GM18508 (cell line): ENCODE measurements at regions not wholly inside any gene's neighbourhood (a gene's known extent, or its start where the extent isn't known, plus 50 kb on each side); places are given as distances from the start of the nearest gene placed in this dataset.

Source experiments
- ATAC-seq: cut with Tn5 transposase; IDR thresholded peaks from one replicate; pipeline ENCODE4 v1.9.1; 2021; ENCODE audit warnings: moderate number of reproducible peaks; ENCODE audit not compliant: insufficient read depth, unreplicated experiment

DNA sequence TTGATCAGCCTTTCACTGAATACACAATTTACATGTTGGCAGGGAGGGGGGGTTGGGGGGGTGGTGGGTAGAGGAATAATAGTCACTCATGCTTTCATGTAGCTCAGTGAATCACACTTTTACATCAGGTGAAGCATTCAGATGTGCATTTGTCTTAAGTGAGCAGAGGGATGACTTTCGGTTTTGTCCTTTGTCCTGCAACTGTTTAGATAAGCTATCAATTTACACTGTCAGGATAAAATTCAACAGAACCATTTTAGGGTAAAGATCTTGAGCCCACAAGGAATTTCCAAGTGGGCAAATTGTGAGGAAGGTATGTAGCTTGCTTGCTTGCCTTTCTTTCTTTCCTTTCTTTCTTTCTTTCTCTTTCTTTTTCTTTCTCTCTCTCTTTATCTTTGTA is 576.2 kb downstream of the MTRR start:
- ATAC-seq = no peak

DNA sequence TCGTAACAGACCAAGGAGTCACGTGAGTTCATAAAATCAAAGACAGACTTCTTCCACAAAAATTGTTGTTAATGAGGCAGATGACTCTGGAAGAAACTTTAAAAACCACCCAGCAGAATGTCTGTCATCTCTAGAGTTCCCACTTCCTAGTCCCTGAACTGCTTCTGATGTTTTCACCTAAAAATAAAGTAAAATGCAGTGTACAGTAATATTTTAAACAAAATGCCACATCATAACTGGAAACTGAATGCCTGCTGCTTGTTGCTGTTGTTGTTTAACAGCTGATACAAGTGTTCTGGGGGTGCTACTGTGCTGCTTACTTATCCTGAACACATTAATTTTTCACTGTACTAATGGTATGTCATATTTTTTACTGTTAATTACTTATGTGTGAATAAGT is 577.2 kb downstream of the MTRR start:
- peak; percentile 83 for ATAC-seq

DNA sequence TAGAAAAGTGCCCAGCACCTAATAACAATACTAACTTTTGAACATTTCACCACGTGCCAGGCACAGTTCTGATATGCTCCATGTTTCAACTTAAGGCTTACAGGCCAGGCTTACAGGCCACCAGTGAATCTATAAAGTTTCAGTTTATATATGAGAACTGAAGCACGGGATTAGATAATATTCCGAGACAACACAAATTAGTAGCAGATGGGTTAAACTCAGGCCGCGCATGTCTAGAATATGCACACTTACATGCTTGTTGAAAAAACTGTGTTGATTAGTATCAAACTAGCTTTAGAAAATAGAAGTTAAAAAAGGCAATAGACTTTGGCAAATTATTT is 587.9 kb downstream of the MTRR start:
- no peak for ATAC-seq

DNA sequence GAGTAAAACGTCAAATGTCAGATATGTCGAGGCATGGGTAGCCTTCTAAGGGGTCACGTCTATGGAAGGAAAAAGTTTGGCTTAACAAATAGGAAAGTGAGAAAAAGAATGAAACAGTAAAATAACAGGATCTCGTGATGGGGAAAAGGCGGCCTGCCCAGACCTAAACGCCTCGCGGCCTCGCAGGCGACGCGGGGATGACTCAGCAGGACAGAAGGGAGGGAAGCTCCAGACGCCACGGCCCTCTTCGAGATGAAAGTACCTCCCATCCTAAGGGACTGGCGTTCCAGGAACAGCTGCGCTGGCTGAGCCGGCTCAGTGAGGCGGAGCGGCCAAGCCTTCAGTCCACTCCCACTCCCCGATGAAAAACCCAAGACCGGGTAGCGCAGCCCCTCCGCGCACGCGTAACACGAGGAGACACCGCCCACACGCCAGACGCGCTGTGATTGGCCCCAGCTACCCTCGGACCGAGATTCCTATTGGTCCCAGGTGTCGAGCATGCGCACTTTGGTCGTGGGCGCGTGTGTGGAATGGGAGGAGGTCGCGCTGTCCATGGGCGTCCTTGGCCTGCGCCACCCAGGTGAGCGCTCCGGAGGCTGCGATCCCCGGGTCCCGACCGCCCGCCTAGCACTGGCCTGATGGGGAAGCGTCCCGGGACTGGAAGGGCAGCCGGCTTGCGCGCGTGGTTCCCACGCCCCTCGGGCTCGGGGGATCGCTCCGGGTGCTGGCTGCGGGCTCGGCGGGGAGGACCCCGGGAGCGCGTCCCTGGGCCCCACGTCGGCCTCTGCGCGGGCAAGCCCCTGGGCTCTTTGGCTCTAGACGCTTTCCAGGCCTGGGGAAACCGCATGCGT is 588.5 kb downstream of the MTRR start:
- peak; percentile 96 for ATAC-seq

DNA sequence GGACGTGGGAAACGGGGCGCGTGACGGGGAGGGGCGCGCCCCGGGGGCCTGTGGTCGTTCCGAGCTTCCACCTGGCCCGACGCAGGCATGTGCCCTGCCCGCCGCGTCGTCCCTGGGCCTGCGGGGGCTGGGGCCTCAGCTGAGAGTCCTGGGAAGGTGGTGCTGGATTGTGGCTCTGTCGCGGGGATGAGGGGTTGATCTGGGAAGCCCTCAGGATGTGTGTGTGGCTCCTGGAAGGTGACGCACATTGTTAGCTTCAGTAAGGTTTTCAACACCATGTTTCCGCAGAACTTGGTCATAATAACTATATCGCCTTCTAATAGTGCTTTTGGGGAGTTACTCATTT is 589.1 kb downstream of the MTRR start:
- ATAC-seq = peak; percentile 1

DNA sequence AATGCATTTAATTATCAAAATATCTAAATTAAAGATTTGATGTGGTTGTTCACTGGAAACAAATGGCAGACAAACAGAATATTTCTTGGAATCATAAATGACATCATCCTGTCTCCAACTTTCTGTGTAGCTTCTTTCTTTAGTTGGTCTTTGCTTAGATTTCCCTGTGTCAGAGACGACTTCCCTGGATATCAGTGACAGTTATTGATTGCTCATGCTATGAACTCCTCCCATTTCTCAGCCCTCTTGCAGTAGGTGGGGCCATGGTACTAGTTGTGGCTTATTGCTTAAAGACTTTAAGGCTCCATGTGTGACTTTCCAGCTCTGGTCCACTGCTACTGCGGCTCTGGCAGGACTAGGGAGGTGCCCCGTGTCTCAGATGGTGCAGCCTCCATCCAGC is 592.6 kb downstream of the MTRR start:
- ATAC-seq = no peak

DNA sequence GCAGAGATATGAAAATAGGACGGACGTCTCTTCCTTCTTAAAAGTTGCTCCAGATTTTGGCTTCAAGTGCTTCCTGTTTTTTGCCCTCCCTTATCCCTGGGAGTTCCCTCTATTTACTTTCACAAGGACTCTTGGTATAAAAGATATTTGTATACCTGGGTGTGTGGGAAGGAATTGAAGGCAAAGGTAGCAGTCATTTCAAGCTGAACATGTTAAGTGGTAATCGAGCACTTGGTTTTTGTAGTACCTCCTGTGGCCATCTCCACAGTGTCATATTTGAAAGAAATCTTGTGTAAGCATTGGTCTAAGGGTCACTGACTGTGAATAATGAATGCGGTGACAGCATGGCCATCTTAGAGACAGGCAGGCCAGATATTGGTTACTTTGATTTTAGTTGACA is 593.6 kb downstream of the MTRR start:
- no peak for ATAC-seq

DNA sequence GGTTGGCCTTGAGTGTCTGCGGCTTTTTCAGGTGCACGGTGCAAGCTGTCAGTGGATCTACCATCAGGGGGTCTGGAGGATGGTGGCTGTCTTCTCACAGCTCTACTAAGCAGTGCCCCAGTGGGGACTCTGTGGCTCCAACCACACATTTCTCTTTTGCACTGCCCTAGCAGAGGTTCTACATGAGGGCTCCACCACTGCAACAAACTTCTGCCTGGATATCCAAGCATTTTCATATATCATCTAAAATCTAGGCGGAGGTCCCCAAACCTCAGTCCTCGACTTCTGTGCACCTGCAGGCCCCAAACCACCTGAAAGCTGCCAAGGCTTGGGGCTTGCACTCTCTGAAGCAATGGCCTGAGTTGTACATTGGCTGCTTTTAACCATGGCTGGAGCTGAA is 601.5 kb downstream of the MTRR start:
- no peak for ATAC-seq

DNA sequence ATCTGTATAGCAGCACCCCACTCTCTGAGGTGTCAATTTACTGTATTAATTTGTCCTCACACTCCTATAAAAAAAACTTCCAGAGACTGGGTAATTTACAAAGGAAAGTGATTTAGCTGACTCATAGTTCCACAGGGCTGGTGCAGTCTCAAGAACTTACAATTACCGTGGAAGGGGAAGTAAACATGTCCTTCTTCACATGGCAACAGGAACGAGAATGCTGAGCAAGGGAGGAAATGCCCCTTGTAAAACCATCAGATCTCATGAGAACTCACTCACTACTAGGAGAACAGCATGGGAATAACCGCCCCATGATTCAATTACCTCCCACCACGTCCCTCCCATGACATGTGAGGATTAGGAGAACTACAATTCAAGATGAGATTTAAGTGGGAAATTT is 602.6 kb downstream of the MTRR start:
- ATAC-seq = no peak

DNA sequence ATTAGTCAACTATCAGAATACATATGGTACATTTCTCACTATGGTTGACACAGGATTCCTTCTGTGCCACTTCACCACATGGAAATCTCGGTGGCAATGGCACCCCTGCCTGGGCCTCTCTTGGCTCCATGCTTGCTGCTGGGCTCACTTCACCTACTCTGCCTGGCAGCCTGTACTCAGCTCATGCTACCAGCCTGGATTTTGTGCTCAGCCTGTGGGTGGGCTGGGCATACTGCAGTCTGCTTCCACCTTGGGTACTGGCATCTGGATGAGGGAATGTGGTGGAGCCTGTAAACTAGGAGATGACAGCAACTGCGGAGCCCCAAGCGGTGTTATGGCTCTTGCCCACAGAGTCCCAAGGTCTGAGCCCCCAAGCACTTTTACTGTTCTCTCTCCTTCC is 604.1 kb downstream of the MTRR start:
- ATAC-seq = no peak

DNA sequence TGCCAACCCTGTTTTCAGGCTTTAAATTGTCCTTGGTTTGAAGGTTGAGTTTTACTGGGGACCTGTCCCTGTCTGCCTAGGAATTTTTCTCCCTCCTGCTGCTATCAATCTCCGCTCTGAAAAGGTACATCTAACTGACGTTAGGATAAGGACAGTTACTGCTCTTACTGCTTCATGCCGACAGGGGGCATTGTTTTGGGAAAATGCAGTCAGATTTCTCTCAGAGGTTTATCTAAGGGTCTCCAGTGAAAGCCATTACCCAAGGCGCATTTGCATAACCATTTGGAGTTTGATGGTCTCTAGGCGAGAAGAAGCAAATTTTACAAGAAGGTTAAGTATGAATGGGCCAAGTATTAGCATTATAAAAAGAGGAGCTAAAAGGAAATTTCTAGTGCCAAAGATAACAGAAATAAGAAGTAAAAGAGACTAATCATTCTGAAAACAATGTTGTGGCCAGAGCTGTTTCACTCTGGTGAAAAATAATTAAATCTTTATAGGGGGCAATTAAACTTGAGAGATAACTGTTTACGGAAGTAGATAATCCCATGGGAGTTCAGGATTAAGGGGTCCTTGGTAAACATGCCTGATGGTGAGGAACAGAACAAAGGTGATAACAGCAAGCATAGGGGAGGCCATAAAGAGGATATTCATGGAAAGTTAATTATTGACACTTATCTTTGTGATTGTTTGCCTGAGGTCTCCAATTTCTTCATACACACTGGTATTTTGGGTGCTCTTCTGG is 605.0 kb downstream of the MTRR start:
- ATAC-seq = no peak

DNA sequence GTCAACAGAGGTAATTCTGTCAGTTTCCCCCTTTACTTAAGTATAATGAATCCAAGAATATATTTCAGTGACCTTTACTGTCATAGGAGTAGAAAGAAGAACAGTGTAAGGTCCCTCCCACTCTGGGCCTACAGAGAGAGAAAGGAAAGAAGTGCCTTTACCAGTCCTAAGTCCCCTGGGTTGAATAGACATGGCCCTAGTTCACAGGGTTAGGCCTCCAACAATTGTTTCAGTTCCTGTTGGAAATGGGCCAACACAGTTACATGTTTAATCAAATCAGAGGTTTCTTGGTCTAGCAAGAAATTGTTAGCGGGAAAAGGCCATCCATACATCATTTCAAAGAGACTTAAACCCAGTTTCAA is 605.6 kb downstream of the MTRR start:
- ATAC-seq = no peak

DNA sequence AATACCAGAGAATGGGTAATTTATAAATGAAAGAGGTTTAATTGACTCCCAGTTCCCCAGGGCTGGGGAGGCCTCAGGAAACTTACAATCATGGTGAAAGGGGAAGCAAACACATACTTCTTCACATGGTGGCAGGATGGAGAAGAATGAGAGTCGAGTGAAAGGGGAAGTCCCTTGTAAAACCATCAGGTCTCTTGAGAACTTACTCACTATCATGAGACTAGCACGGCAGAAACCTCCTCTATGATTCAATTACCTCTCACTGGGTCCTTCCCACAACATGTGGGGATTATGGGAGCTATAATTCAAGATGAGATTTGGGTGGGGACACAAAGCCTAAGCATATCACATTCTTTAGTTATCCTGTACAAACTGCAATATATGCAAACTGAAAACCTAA is 609.4 kb downstream of the MTRR start:
- ATAC-seq = no peak

DNA sequence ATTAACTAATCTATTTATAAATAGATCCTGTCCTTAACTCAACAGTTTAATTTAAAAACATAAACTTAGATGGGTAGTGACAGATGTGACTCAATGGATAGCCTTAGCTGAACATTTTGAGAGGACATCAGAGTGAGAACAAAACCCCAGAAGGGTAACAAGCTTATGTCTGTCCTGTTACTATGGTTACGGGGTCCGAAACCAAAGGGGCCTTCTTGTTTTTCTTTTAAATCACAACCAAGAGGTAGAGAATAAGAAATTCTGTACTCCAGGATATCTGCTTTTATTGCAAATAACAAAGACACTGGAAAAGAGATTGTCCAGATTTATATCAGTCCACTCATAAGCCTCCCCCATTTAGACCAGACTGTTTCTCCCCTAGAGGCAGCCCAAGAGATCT is 612.1 kb downstream of the MTRR start:
- ATAC-seq = no peak

DNA sequence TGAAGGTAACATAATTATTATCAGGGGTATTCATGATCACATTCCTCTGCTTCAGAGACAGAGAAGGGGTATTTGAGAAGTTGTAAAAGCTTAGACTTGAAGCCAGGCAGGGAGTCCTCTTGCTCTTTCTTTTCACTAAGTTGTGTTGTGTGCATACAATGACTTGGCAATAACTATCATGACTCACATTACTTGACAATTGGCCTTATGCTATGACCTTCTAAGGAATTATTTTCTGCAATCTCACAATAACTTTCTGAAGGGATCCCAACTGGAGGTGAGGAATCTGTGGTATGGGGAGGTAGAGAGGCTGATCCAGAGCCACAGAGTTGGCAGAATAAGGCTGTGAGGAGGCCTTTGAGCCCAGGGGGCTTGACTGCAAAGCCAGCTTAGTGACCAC is 622.3 kb downstream of the MTRR start:
- ATAC-seq = no peak

DNA sequence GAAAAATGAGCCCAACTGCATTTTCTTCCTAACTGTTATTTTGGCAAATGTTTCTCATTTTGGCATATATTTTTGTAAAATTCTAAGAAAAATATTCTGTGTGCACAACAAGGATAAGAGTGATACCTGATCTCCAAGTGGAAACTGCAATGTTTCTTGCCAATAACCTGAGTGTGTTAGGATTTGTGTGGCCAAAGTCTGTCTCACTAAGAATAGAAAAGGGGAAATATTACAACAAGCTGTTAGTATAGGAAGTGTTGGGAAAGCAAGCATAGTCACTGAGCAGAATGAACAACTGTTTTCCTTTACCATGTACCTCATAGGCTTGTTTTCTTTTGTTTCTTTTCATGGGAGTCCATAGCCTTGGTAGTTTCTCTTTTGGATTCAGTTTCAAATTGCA is 624.2 kb downstream of the MTRR start:
- ATAC-seq = no peak

DNA sequence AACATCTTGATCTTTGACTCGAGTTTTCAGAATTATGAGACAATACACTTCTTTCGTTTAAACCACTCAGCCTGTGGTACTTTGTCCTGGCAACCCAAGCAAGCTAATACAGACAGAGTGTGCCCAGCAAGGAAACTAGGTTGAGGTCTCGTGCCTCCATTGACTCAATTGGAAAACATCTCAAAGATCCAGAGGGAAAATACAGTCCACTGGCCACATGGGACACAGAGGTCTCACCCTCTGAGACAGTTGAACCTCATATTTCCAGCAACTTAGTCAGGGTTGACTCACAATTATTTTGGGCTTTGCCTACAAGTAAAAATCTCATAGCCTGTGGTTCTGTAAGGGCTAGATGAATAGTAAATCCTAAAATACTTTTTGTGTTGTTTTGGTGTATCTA is 631.5 kb downstream of the MTRR start:
- ATAC-seq = no peak

DNA sequence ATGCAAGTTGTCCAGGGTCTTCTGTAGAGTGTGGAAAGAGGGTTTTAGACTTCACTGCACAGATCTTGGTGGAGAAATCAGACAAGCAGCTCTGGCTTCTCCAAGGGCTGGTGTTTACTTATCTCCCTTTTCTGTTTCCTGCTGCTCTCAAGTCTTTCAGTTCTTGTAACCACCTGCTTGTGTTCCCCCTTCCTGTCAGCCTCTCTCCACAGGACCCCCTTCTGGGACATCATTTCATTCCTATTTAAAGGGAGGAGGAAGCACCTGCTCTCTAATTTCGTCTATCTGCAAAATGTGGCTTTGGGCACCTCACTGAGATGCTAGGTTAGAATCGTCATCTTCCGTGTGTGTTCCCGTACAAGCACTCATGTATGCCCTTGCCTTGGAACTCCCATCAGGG is 636.2 kb downstream of the MTRR start:
- no peak for ATAC-seq

DNA sequence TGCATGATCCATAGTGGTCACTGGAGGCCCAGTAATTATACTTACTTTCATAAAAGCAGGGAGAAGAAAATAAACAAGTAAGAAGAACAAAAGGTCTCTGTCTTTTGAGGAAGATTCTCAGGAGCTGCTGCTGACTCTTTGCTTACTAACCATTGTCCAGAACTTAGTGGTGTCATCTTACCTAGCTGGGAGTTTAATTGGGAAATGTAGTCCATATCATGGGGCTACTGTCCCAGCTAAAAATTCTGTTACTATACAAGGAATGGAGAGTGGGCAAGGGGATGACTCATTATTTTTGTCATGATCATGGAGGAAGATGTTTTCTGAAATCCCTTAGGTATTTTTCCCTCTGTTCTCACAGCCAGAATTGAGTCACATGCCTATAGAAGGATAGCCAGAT is 639.3 kb downstream of the MTRR start:
- ATAC-seq = no peak

DNA sequence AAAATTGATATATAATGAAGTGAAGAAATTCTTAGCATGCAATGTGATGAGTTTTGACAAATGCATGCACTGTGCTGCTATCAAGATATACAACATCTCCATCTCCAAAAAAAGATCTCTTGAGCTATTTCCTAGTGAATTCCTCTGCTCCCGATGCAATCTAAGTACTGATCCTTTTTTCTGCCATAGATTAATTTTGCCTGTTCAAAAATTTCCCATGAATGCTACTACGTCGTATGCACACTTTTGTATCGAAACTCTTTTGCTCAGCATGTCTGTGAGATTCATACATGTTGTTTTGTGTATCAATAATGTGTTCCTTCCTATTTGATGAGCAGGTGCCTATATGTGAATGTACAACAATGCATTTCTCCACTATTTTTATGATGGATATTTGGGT is 647.4 kb downstream of the MTRR start:
- ATAC-seq = no peak

DNA sequence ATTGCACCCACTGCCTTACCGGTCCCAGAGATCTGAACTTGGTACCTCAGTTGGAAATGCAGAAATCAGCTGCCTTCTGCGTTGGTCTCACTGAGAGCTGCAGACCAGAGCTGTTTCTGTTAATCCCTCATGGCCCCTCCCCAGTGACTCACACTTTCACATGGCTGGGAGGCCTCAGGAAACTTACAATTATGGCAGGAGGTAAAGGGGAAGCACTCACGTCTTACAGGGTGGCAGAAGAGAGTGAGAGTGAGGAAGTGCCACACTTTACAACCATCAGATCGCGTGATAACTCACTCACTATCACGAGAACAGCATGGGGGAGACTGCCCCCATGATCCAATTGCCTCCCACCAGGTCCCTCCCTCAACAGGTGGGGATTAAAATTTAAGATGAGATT is 648.5 kb downstream of the MTRR start:
- ATAC-seq = no peak

DNA sequence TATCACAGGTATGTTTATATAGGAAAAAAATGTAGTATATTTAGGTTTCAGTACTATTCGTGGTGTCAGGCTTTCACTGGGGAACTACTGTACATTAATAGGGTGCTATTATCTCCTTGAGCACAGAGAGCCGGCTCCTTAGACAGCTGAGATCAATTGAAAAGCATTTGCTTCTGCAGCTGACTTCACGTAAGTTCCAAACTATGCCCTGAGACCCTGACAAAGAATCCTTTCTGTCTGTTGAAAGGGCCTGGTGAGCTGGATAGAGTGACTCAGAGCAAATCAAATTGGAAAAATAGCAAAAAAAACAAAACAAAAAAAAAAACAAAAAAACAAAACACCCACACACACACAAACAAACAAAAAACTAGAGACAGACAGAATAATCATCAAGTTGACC is 652.0 kb downstream of the MTRR start:
- ATAC-seq = no peak
